GM10266 (cell line): ENCODE measurements at regions not wholly inside any gene's neighbourhood (a gene's known extent, or its start where the extent isn't known, plus 50 kb on each side); places are given as distances from the start of the nearest gene placed in this dataset.

ENCODE experiments used
- DNase-seq: peaks from one replicate; pipeline ENCODE4 v3.0.0; 2012; ENCODE audit errors: extremely low spot score
- CTCF ChIP-seq: IDR thresholded peaks from 2 replicates; pipeline ENCODE4 v1.5.1; 2012; ENCODE audit warnings: mild to moderate bottlenecking, low read depth; ENCODE audit not compliant: control insufficient read depth, insufficient read depth; ENCODE audit errors: missing control alignments

GRCh38 chr10:28806488-28806941 is 129.2 kb downstream of the BAMBI start:
- DNase-seq = no peak
- TF ChIP-seq CTCF = no peak

GRCh38 chr10:28806951-28807759 is 129.8 kb downstream of the BAMBI start:
- DNase-seq = no peak
- no peak for TF ChIP-seq CTCF

- TF ChIP-seq CTCF = no peak
- no peak for DNase-seq
Measured at GRCh38 chr10:28807760-28808613, 130.7 kb downstream of the BAMBI start.

GRCh38 chr10:28808693-28809092 is 131.4 kb downstream of the BAMBI start:
- DNase-seq = no peak
- TF ChIP-seq CTCF = no peak

- TF ChIP-seq CTCF = no peak
- DNase-seq = no peak
Measured at GRCh38 chr10:28810057-28810870, 132.9 kb downstream of the BAMBI start.

GRCh38 chr10:28811639-28812349 is 134.5 kb downstream of the BAMBI start:
- no peak for DNase-seq
- TF ChIP-seq CTCF = no peak
